ENCODE measurements at regions not wholly inside any gene's neighbourhood (a gene's known extent, or its start where the extent isn't known, plus 50 kb on each side); places are given as distances from the start of the nearest gene placed in this dataset.

DNA sequence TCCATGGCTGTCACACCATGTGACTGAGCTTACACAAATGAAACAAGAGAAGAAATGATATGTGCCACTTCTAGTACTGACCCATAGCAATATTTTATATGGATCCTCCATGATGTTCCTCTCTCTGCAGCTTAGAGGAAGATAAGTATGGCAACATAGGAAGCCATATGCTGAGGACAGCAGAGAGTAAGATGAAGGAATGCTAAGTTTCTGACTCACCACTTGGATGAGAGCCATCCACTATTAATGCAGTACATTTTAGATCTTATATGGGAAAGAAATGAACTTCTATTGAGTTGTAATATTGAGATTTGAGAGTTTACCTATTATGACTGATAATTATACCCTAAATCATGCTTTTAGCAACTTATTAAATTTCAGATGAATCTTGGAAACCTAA is 386.9 kb upstream of the MAOA start:
- no peaks in the 10 kb centered on the region for H4K20me1 ChIP-seq (ENCODE audit: insufficient read depth, low read length)
- no peak for DNase-seq
- H3K27me3 ChIP-seq (ENCODE audit: insufficient read depth, low read length, poor library complexity) = no peaks in the 10 kb centered on the region
- no peak overlapping the region for H2AFZ ChIP-seq (ENCODE audit: low read depth, low read length)
- H3K9me3 ChIP-seq (ENCODE audit: insufficient read depth, low read length, severe bottlenecking) = no peaks in the 10 kb centered on the region
- no peak overlapping the region for H3K4me2 ChIP-seq (ENCODE audit: insufficient read depth, low read length)
- no peaks in the 10 kb centered on the region for H3K36me3 ChIP-seq (ENCODE audit: insufficient read depth, low read length)
- ATAC-seq (ENCODE audit: insufficient read depth, low read depth) = no peak
- no peak overlapping the region for H3K27ac ChIP-seq (ENCODE audit: low read length)
- H3K79me2 ChIP-seq (ENCODE audit: insufficient read depth, low read length) = no peaks in the 10 kb centered on the region
- no peak for TF ChIP-seq EZH2 (IDR thresholded peaks at IDR 0.05; ENCODE audit: borderline replicate concordance, low read depth, low read length, severe bottlenecking)
- TF ChIP-seq CTCF (IDR thresholded peaks at IDR 0.05; ENCODE audit: borderline replicate concordance, extremely low read depth, low read length, poor library complexity, severe bottlenecking) = no peak
- no peak overlapping the region for H3K4me3 ChIP-seq (ENCODE audit: low read depth in 1 of 2, low read length in 2 of 2)
- no peaks in the 10 kb centered on the region for H3K4me1 ChIP-seq (ENCODE audit: insufficient read depth, low read length)
- no peak overlapping the region for H3K9ac ChIP-seq (ENCODE audit: low read depth, low read length)

- Histone ChIP-seq H3K27ac (ENCODE audit: low read length) (no peak overlapping the region), H3K4me3 (ENCODE audit: low read depth in 1 of 2, low read length in 2 of 2) (no peak overlapping the region), H3K9ac (ENCODE audit: low read depth, low read length) (no peak overlapping the region), H3K79me2 (ENCODE audit: insufficient read depth, low read length) (no peaks in the 10 kb centered on the region), H3K27me3 (ENCODE audit: insufficient read depth, low read length, poor library complexity) (no peaks in the 10 kb centered on the region), H3K9me3 (ENCODE audit: insufficient read depth, low read length, severe bottlenecking) (peaks cover 3% of the 10 kb centered on the region), H2AFZ (ENCODE audit: low read depth, low read length) (no peak overlapping the region), H3K4me2 (ENCODE audit: insufficient read depth, low read length) (no peak overlapping the region), H4K20me1 (ENCODE audit: insufficient read depth, low read length) (no peaks in the 10 kb centered on the region), H3K4me1 (ENCODE audit: insufficient read depth, low read length) (no peaks in the 10 kb centered on the region), H3K36me3 (ENCODE audit: insufficient read depth, low read length) (no peaks in the 10 kb centered on the region)
- ATAC-seq (ENCODE audit: insufficient read depth, low read depth) (no peak), DNase-seq (no peak)
- TF ChIP-seq CTCF (IDR thresholded peaks at IDR 0.05; ENCODE audit: borderline replicate concordance, extremely low read depth, low read length, poor library complexity, severe bottlenecking) = no peak
These were observed 378.2 kb upstream of the MAOA start for GRCh38 chrX:43277879-43278278.

DNA sequence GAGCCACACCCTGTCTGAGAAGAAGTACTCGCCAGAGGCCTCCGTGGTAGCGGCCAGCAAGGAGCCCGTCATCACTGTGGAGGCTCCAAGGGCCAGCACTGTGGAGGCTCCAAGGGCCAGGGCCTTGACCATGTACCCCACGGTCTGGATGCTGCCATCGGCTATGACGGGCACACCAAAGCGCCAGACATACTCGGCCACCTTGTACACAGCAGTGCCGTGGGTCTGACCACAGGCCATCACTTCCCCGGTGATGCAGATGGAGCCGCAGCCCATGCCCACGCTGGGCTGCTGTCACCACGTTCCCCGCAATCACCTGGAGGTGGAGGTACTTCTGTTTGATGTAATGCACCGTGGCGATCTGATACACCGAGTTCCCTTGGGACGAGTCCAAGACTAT is 377.7 kb upstream of the MAOA start:
- H3K9me3 ChIP-seq (ENCODE audit: insufficient read depth, low read length, severe bottlenecking) = peaks cover 3% of the 10 kb centered on the region
- DNase-seq (no peak), ATAC-seq (ENCODE audit: insufficient read depth, low read depth) (no peak)
- TF ChIP-seq CTCF (IDR thresholded peaks at IDR 0.05; ENCODE audit: borderline replicate concordance, extremely low read depth, low read length, poor library complexity, severe bottlenecking) = no peak
- no peak for TF ChIP-seq EZH2 (IDR thresholded peaks at IDR 0.05; ENCODE audit: borderline replicate concordance, low read depth, low read length, severe bottlenecking)
- H3K79me2 ChIP-seq (ENCODE audit: insufficient read depth, low read length) = no peaks in the 10 kb centered on the region
- H3K27me3 ChIP-seq (ENCODE audit: insufficient read depth, low read length, poor library complexity) = no peaks in the 10 kb centered on the region
- H3K9ac ChIP-seq (ENCODE audit: low read depth, low read length) = no peak overlapping the region
- no peaks in the 10 kb centered on the region for H3K4me1 ChIP-seq (ENCODE audit: insufficient read depth, low read length)
- no peaks in the 10 kb centered on the region for H4K20me1 ChIP-seq (ENCODE audit: insufficient read depth, low read length)
- H3K36me3 ChIP-seq (ENCODE audit: insufficient read depth, low read length) = no peaks in the 10 kb centered on the region
- no peak overlapping the region for H3K4me2 ChIP-seq (ENCODE audit: insufficient read depth, low read length)
- H3K27ac ChIP-seq (ENCODE audit: low read length) = no peak overlapping the region
- H2AFZ ChIP-seq (ENCODE audit: low read depth, low read length) = no peak overlapping the region
- no peak overlapping the region for H3K4me3 ChIP-seq (ENCODE audit: low read depth in 1 of 2, low read length in 2 of 2)

- no peaks in the 10 kb centered on the region for H4K20me1 ChIP-seq (ENCODE audit: insufficient read depth, low read length)
- TF ChIP-seq EZH2 (IDR thresholded peaks at IDR 0.05; ENCODE audit: borderline replicate concordance, low read depth, low read length, severe bottlenecking) = no peak
- no peak for TF ChIP-seq CTCF (IDR thresholded peaks at IDR 0.05; ENCODE audit: borderline replicate concordance, extremely low read depth, low read length, poor library complexity, severe bottlenecking)
- DNase-seq (no peak), ATAC-seq (ENCODE audit: insufficient read depth, low read depth) (no peak)
- no peak overlapping the region for H3K4me2 ChIP-seq (ENCODE audit: insufficient read depth, low read length)
- H3K9ac ChIP-seq (ENCODE audit: low read depth, low read length) = no peak overlapping the region
- no peaks in the 10 kb centered on the region for H3K27me3 ChIP-seq (ENCODE audit: insufficient read depth, low read length, poor library complexity)
- H3K27ac ChIP-seq (ENCODE audit: low read length) = no peak overlapping the region
- H3K9me3 ChIP-seq (ENCODE audit: insufficient read depth, low read length, severe bottlenecking) = peaks cover 3% of the 10 kb centered on the region
- no peaks in the 10 kb centered on the region for H3K79me2 ChIP-seq (ENCODE audit: insufficient read depth, low read length)
- H3K4me1 ChIP-seq (ENCODE audit: insufficient read depth, low read length) = no peaks in the 10 kb centered on the region
- H3K4me3 ChIP-seq (ENCODE audit: low read depth in 1 of 2, low read length in 2 of 2) = no peak overlapping the region
- H3K36me3 ChIP-seq (ENCODE audit: insufficient read depth, low read length) = no peaks in the 10 kb centered on the region
- H2AFZ ChIP-seq (ENCODE audit: low read depth, low read length) = no peak overlapping the region
These were observed 376.7 kb upstream of the MAOA start for GRCh38 chrX:43279341-43279808.
